Stimulated activated naive B cell treated with anti-CD40 and anti-IgM and Interleukin-4, amounts not matched to agents 10 μg/mL and 1 μg/mL and 100 μg/mL, for 72 hours (primary cell): ENCODE measurements at regions not wholly inside any gene's neighbourhood (a gene's known extent, or its start where the extent isn't known, plus 50 kb on each side); places are given as distances from the start of the nearest gene placed in this dataset.
"Not testable (repeated sequence)": the region's sequence is repeated elsewhere in the genome, so short reads cannot be mapped to it uniquely, and the experiment has no call there.

ENCODE experiments used
- ATAC-seq, 2 donors: fragments of 150-1000 bp; cut with Tn5 transposase; replicated peaks; 2 replicates each; pipeline ENCODE4 v1.10.0; 2021; ENCODE audit warnings: moderate library complexity in 1 of 2
- DNase-seq: peaks from one replicate; pipeline ENCODE4 v3.0.0; 2021
- H3K27ac Mint-ChIP-seq: one replicate; pipeline ENCODE4 v1.8.0; 2022; ENCODE audit warnings: mild to moderate bottlenecking, mixed read lengths
- H3K27me3 Mint-ChIP-seq, 2 donors: one replicate each; pipeline ENCODE4 v1.8.0; 2022; ENCODE audit warnings: mixed read lengths in 2 of 2
- H3K36me3 Mint-ChIP-seq, 2 donors: one replicate each; pipeline ENCODE4 v1.8.0; 2022; ENCODE audit warnings: mixed read lengths in 2 of 2, mild to moderate bottlenecking in 1 of 2
- H3K4me1 Mint-ChIP-seq, 2 donors: one replicate each; pipeline ENCODE4 v1.8.0; 2022; ENCODE audit warnings: mixed read lengths in 2 of 2, mild to moderate bottlenecking in 1 of 2
- H3K4me3 Mint-ChIP-seq, 2 donors: one replicate each; pipeline ENCODE4 v1.8.0; 2022; ENCODE audit warnings: mild to moderate bottlenecking in 2 of 2, mixed read lengths in 2 of 2, moderate library complexity in 1 of 2
- H3K9me3 Mint-ChIP-seq, 2 donors: one replicate each; pipeline ENCODE4 v1.8.0; 2022; ENCODE audit warnings: mixed read lengths in 2 of 2, mild to moderate bottlenecking in 1 of 2

DNA sequence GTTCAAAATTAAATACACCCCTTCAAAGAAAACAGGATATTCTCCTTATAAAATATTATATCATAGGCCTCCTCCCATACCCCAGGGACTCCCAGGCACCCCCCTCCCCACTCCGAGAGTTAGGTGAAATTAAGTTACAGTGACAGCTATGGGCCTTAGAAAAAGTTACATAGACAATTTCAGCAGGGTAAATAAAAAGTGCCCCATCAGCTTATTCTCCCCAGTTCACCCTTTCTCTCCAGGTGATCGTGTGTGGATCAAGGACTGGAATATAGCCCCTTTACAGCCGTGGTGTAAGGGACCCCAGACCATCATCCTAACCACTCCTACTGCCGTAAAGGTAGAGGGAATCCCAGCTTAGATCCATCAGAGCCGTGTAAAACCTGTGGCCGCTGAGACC lies 147.6 kb upstream of the FGF16 start:
- Mint-ChIP-seq H3K27ac (no peak overlapping the region), H3K9me3 (peaks cover 4 to 27% of the 10 kb centered on the region in 2 donors), H3K27me3 (peaks cover 0 to 4% of the 10 kb centered on the region in 2 donors), H3K4me1 (no peaks in the 10 kb centered on the region), H3K4me3 (no peak overlapping the region), H3K36me3 (no peaks in the 10 kb centered on the region)
- ATAC-seq (no peak), DNase-seq (no peak)

- no peak overlapping the region for H3K27ac Mint-ChIP-seq
- no peak overlapping the region for H3K4me3 Mint-ChIP-seq
- no peaks in the 10 kb centered on the region for H3K36me3 Mint-ChIP-seq
- ATAC-seq (no peak), DNase-seq (no peak)
- peaks cover 0 to 5% of the 10 kb centered on the region in 2 donors for H3K27me3 Mint-ChIP-seq
- no peaks in the 10 kb centered on the region for H3K4me1 Mint-ChIP-seq
- H3K9me3 Mint-ChIP-seq = no peaks in the 10 kb centered on the region
Observed at GRCh38 chrX:77342004-77342403, 105.2 kb upstream of the FGF16 start.

DNA sequence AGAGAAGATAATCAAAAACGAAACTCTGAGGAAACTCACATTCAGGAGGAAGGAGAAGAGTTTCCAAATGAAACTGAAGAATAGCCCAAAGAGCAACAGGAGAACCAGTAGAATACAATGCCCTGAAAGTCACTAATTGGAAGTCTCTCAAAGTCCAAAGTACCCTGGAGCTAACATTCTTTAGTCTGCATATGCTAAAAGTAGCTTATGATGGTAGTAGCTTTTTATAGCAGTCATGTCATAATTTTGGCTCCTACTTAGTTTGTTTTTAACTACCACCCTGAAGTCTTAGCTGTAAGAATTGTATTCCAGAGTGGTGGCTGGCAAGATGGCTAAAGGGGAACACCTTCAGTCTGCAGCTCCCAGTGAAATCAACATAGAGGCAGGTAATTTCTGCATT lies 100.3 kb upstream of the FGF16 start:
- peaks cover 2 to 4% of the 10 kb centered on the region in 2 donors for H3K36me3 Mint-ChIP-seq
- H3K9me3 Mint-ChIP-seq = peaks cover 10 to 17% of the 10 kb centered on the region in 2 donors
- H3K27me3 Mint-ChIP-seq = no peaks in the 10 kb centered on the region
- ATAC-seq (no peak), DNase-seq (no peak)
- no peaks in the 10 kb centered on the region for H3K4me1 Mint-ChIP-seq
- H3K4me3 Mint-ChIP-seq = no peak overlapping the region
- H3K27ac Mint-ChIP-seq = no peak overlapping the region

DNA sequence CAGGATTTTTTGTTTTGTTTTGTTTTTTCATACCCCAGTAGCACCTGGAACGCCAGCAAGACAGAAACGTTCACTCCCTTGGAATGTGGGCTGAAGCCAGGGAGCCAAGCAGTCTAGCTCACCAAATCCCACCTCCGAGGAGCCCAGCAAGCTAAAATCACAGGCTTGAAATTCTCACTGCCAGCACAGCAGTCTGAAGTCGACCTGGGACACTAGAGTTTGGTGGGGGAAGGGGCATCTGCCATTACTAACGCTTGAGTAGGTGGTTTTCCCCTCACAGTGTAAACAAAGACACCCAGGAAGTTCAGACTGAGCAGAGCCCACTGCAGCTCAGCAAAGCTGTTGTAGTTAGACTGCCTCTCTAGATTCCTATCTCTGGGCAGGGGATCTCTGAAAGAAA lies 99.6 kb upstream of the FGF16 start:
- Mint-ChIP-seq H3K27ac (no peak overlapping the region), H3K4me3 (no peak overlapping the region), H3K4me1 (no peaks in the 10 kb centered on the region), H3K36me3 (peaks cover 2 to 4% of the 10 kb centered on the region in 2 donors), H3K9me3 (peaks cover 10 to 17% of the 10 kb centered on the region in 2 donors), H3K27me3 (no peaks in the 10 kb centered on the region)
- DNase-seq (no peak), ATAC-seq (no peak)

DNA sequence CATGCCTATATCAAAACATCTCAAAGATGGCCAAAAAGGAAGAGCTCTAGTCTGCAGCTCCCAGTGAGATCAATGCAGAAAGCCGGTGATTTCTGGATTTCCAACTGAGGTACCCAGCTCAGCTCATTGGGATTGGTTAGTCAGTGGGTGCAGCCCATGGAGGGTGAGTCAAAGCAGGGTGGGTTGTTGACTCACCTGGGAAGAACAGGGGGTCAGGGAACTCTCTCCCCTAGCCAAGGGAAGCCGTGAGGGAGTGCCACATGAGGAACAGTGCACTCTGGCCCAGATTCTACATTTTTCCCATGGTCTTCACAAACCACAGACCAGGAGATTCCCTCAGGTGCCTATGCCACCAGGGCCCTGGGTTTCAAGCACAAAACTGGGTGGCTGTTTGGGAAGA lies 57.3 kb upstream of the FGF16 start:
- Mint-ChIP-seq H3K27ac (no peak overlapping the region), H3K9me3 (peaks cover 14 to 16% of the 10 kb centered on the region in 2 donors), H3K4me1 (no peaks in the 10 kb centered on the region), H3K36me3 (no peaks in the 10 kb centered on the region), H3K27me3 (no peaks in the 10 kb centered on the region), H3K4me3 (no peak overlapping the region)
- ATAC-seq = no peak
- no peak for DNase-seq

DNA sequence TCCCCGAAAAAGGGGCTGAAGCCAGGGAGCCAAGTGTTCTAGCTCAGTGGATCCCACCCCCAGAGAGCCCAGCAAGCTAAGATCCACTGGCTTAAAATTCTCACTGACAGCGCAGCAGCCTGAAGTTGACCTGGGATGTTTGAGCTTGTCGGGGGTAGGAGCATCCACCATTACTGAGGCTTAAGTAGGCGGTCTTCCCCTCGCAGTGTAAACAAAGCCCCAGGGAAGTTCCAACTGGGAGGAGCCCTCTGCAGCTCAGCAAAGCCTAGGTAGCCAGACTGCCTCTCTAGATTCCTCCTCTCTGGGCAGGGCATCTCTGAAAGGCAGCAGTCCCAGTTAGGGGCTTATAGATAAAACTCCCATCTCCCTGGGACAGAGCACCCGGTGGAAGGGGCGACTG lies 56.8 kb upstream of the FGF16 start:
- not testable (repeated sequence) for DNase-seq, H3K4me1 Mint-ChIP-seq, H3K27me3 Mint-ChIP-seq, H3K4me3 Mint-ChIP-seq, ATAC-seq, H3K36me3 Mint-ChIP-seq, H3K27ac Mint-ChIP-seq
- peaks cover 11 to 16% of the 10 kb centered on the region in 2 donors for H3K9me3 Mint-ChIP-seq

DNA sequence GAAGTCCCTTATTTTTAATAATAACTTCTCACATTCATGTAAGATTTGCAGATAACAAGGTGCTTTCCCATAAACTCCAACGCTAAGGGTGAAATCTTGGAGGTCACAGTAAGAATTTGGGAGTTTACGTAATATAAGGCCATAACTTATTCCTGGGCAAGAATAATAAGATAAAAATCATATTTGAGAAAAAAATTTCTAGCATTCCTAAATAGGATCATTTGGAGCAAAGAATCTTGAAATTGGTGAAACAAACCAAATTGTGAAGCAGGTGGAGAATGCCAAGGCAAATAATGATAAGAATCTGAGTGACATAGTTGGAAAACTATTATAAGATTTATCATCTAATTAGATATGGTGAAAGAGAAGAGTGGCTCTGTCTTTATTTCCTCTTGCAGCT lies 50.4 kb upstream of the FGF16 start:
- H3K9me3 Mint-ChIP-seq = peaks cover 8% of the 10 kb centered on the region in 2 donors
- ATAC-seq = no peak
- H3K27ac Mint-ChIP-seq = no peak overlapping the region
- H3K4me3 Mint-ChIP-seq = no peak overlapping the region
- DNase-seq = no peak
- H3K4me1 Mint-ChIP-seq = no peaks in the 10 kb centered on the region
- no peaks in the 10 kb centered on the region for H3K27me3 Mint-ChIP-seq
- H3K36me3 Mint-ChIP-seq = no peaks in the 10 kb centered on the region
